GM12875 (cell line): ENCODE measurements at regions not wholly inside any gene's neighbourhood (a gene's known extent, or its start where the extent isn't known, plus 50 kb on each side); places are given as distances from the start of the nearest gene placed in this dataset.

Source experiments
- H3K4me3 ChIP-seq: one replicate; pipeline ENCODE4 v1.5.1; 2011; ENCODE audit warnings: low read depth, low read length, control low read depth
- TF ChIP-seq, protein P1 (sequence below): IDR thresholded peaks from 2 replicates; pipeline ENCODE4 v1.5.1; 2011; ENCODE audit warnings: low read depth, mild to moderate bottlenecking, control low read depth, inconsistent platforms, low read length, moderate library complexity, borderline replicate concordance; ENCODE audit not compliant: insufficient read depth

DNA sequence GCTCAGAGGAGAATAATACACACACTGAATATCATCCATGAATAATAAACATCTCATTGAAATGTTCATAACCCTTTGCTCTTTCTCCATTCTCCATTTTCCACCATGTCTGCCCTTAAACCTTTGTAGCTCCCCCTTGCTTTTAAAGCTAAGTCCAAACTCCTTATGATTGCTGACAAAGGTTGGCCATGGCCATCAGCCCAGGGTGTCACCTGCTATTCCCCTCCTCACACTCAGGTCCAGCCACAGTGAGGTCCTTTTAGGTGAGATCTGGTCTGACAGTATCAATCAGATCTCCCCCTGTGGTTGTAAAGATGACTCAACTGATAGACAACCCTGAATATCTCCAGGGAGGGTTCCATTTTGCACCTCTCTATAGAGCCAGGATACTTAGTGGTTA is 181.5 kb upstream of the PDE1C start:
- H3K4me3 ChIP-seq = no peak overlapping the region
- TF ChIP-seq, protein P1, sequence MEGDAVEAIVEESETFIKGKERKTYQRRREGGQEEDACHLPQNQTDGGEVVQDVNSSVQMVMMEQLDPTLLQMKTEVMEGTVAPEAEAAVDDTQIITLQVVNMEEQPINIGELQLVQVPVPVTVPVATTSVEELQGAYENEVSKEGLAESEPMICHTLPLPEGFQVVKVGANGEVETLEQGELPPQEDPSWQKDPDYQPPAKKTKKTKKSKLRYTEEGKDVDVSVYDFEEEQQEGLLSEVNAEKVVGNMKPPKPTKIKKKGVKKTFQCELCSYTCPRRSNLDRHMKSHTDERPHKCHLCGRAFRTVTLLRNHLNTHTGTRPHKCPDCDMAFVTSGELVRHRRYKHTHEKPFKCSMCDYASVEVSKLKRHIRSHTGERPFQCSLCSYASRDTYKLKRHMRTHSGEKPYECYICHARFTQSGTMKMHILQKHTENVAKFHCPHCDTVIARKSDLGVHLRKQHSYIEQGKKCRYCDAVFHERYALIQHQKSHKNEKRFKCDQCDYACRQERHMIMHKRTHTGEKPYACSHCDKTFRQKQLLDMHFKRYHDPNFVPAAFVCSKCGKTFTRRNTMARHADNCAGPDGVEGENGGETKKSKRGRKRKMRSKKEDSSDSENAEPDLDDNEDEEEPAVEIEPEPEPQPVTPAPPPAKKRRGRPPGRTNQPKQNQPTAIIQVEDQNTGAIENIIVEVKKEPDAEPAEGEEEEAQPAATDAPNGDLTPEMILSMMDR = no peak

DNA sequence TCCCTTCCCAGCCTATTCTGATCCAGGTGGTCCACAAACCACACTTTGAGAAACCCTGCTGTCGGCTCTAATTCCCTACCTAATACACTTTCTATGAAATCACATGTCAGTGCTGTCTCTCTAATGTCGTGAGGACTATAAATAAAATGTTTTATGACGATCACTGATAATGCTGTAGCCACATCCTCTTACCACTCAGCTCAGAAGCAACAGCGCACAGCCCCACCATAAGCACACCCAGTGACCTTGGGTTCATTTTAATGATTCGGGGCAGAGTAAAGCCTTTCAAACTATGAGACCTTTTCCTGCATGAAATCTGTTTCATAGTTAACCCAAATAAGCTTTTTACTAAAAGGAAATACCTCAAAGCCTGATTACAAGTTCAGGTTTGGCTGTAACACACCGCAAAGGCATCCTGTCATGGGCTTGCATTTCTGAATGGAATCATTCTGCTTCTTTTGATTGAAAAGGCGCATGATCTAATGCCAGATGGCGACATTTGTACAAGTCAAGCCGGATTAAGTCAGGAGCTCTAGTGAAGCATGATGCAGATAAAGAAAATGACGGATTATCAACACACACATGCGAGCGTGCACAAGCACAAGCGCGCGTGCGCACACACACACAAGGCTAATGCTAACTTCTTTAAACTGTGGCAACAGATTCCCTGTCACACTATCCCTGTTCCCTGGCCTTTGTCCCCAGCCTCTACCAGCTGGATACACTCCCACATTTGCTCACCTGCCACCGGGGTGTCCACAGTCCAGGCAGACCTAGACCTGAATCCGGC is 180.5 kb upstream of the PDE1C start:
- H3K4me3 ChIP-seq = no peak overlapping the region
- TF ChIP-seq, protein P1 = no peak

DNA sequence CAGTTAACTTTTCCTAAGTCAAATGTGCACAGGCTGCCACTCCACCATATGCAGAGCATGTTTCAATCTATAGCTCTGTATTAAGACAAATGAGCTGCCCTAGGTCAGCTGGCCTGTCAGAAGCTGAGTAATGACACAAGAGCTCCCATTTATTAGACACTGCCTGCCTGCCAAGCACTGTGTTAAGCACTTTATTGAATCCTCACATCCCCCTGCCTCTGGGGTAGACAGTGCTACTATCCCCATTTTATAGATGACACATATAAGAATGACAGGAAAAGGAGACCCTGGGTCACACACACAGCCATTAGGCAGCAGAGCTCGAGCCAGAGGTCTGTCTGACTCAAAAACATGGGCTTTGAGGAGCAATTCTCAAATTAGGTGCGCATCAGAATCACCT is 179.8 kb upstream of the PDE1C start:
- no peak overlapping the region for H3K4me3 ChIP-seq
- TF ChIP-seq, protein P1 = no peak

DNA sequence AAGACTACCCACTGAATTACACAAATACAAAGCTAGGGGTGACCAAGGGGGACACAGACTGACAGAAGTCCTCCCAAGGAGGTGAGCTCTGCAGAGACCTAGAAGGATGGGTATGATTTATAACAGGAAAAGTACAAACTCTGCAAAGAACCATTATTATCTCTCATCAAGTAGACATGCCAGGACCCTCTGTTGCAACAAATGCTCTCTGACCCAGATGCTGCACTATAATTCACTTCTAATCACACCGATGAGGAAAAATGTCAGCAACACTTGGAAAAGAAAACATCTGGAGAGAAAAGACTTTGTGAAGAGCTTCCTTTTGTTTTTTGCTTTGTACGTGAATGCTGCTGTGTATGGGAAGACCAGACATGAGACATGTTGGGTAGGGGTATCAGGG is 178.3 kb upstream of the PDE1C start:
- H3K4me3 ChIP-seq = no peak overlapping the region
- TF ChIP-seq, protein P1 = no peak

DNA sequence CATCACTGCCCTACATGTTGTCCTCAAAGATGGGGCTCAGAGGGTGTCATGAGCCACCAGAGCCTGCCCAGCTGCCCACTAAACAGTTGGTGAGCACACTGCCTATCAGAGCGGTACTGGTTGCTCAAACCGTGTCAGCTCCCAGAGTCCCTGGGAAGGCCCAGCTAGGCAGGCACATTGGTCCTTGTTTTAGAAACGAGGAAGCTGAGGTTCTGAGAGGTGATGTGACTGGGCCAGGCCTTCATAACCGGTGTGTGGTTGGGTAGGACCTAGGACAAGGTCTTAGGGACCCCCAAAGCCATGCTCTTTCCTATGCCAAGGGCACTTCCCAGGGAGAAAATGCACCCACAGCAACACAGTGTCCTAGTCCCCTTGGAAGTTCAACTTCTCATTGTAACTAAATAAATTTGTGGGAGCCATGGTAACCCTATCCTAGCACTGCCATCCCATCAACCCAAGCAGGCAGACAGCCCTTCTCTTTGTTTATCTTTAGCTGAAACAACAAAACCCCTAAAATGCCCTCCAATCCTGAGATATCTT is 174.7 kb upstream of the PDE1C start:
- TF ChIP-seq, protein P1 = no peak

DNA sequence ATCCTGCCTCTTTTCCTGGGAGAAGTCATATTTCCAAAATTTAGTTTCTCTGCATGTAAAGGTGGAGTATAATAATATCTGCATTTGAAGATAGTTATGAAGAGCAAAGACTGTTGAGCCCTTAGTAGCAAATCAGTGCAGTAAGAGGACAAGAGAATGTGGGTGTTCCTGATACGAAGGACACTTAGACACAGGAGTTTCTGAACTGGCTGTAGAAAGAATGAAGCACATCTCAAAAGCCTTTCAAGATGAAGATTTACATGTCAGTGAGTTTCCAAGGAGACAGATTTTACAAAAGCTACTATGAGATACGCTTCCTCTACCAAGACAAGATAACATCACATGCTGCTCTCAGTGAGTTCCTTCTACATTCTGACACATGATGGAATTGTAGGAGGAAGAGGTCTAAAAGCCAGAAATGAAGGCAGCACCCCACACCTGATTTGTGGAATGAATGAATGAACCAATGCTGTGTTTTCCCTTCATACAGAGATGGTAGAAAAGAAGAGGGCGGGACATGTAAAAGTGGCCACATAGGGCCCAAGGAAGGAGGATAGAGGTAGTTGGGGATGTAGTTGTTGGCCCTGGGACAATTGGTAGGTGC is 173.6 kb upstream of the PDE1C start:
- no peak overlapping the region for H3K4me3 ChIP-seq
- TF ChIP-seq, protein P1 = no peak

More for the DNA sequence above, 174.7 kb upstream of the PDE1C start:
- no peak overlapping the region for H3K4me3 ChIP-seq
